HUES6 (cell line): ENCODE measurements at regions not wholly inside any gene's neighbourhood (a gene's known extent, or its start where the extent isn't known, plus 50 kb on each side); places are given as distances from the start of the nearest gene placed in this dataset.

Experiments
- H3K27ac ChIP-seq: 2 replicates; pipeline ENCODE4 v1.7.0; 2013; ENCODE audit warnings: low read depth, mild to moderate bottlenecking, low read length, inconsistent platforms
- H3K27me3 ChIP-seq: 2 replicates; pipeline ENCODE4 v1.6.1; 2013; ENCODE audit warnings: low read length; ENCODE audit not compliant: control insufficient read depth, insufficient read depth
- H3K36me3 ChIP-seq: 2 replicates; pipeline ENCODE4 v1.6.1; 2013; ENCODE audit warnings: low read length; ENCODE audit not compliant: control insufficient read depth, insufficient read depth
- H3K4me1 ChIP-seq: 2 replicates; pipeline ENCODE4 v1.6.1; 2013; ENCODE audit warnings: low read length; ENCODE audit not compliant: control insufficient read depth, insufficient read depth
- H3K4me3 ChIP-seq: 2 replicates; pipeline ENCODE4 v1.5.1; 2013; ENCODE audit warnings: low read depth, low read length
- H3K9ac ChIP-seq: one replicate; pipeline ENCODE4 v1.6.1; 2013; ENCODE audit warnings: mild to moderate bottlenecking, low read length
- H3K9me3 ChIP-seq: 2 replicates; pipeline ENCODE4 v1.6.1; 2013; ENCODE audit warnings: low read depth, low read length; ENCODE audit not compliant: control insufficient read depth, insufficient read depth

DNA sequence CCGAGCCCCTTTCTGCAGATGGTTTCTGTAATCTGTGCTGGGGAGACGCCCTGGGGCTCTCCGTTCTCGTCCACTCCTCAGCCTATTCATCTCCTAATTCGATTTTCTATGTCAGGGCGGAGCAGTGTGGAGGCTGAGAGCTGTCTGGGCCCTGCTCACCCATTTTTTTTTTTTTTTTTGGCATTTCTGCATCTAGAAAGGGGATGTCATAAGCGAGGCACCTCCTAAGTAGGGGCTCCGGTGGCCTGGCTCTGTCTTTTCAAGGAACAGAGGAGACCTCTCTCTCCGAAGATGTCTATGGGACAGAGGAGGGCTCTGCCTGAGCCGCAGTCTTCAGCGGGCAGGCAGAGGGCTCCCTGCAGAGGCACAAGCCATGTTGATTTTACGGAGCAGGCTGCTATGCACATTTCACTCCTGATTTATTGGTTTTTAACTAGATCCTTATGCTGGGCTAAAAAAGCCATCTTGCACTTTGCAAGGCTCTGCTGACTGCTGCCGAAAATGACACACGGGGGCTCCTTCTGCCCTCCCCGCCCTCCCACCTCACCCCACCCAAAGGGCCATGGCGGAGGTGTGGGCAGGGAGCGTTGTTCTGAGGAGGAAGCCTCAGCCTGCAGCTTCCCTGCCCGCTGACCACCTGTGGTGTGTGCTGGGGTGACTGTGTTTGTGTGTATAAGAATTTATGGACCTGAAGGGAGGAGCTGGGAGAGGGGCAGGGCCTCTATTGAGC lies 71.0 kb downstream of the FOXD2 start:
- peak overlapping the region; percentile 22 for H3K9ac ChIP-seq
- peaks cover 87% of the 10 kb centered on the region for H3K27me3 ChIP-seq
- H3K4me1 ChIP-seq = peaks cover 10% of the 10 kb centered on the region; the same call in 1 of the 2 replicates
- no peak overlapping the region for H3K27ac ChIP-seq
- H3K36me3 ChIP-seq = no peaks in the 10 kb centered on the region
- H3K4me3 ChIP-seq = peak overlapping the region; percentile 71
- H3K9me3 ChIP-seq = peaks cover 1% of the 10 kb centered on the region; the same call in 1 of the 2 replicates

DNA sequence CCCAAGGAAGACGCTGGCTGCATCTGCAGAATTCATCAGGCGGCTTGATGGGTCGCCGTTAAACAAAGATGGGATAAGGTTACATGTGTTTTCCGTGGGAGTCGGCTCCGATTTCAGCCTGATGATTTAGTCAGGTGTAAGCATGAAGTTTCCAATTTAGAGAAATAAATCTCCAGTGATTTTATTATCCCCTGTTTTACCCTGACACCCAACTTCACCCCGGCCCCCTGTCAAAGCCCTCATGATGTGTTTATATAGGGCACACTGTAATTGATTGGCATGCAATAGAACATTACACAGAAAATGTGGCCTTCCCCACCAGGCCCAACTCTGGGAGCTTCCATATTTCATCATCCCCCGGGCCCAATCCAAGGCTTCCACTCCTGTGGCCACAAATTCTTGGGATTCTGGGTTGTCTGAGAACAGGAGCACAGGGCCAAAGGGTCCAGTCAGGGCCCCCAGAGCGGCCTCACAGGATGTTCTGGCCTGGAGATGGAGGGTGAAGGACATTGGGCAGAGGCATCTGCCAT lies 72.5 kb downstream of the FOXD2 start:
- H3K4me1 ChIP-seq = peaks cover 10% of the 10 kb centered on the region; the same call in 1 of the 2 replicates
- no peaks in the 10 kb centered on the region for H3K36me3 ChIP-seq
- no peak overlapping the region for H3K9ac ChIP-seq
- peaks cover 82% of the 10 kb centered on the region for H3K27me3 ChIP-seq
- H3K4me3 ChIP-seq = no peak overlapping the region
- H3K27ac ChIP-seq = no peak overlapping the region
- H3K9me3 ChIP-seq = peaks cover 10% of the 10 kb centered on the region

DNA sequence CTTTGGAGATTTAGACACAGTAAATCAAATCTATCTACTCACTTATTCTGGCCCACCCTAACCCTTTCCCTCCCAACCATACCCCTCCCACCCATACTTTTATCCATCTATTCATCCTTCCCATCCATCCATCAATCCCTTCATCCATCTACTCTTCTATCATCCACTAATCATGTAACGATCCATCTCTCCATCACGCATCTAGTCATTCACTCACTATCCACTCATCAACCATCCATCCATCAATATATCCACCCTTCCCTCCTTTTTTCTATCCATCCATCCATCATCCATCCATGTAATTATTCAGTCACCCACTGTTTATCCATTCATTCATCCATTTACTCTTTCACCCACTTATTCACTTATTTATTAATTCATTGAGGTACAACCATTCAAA lies 74.0 kb downstream of the FOXD2 start:
- Histone ChIP-seq H3K9ac (no peak overlapping the region), H3K27me3 (peaks cover 69% of the 10 kb centered on the region), H3K27ac (no peak overlapping the region), H3K4me1 (peaks cover 10% of the 10 kb centered on the region; the same call in 1 of the 2 replicates), H3K36me3 (no peaks in the 10 kb centered on the region), H3K4me3 (no peak overlapping the region), H3K9me3 (peaks cover 10% of the 10 kb centered on the region)

DNA sequence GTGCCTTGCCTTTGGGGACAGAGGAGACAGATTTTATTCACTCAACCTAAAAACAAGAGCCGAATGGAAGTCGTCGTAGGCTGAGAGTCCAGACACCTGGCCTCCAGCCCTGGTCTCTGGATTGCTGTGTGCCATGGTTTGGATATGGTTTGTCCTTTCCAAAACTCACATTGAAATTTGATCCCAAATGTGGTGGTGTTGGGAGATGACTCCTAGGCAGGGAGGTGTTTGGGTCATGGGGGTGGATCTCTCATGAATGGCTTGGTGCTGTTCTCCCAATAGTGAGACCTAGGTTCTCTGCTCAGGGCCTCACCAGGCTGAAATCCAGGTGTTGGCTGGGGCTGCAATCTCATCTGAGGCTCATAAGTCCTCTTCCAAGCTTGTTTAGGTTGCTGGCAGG lies 75.5 kb downstream of the FOXD2 start:
- Histone ChIP-seq H3K4me1 (peaks cover 10% of the 10 kb centered on the region; the same call in 1 of the 2 replicates), H3K27ac (no peak overlapping the region), H3K27me3 (peaks cover 64% of the 10 kb centered on the region), H3K36me3 (no peaks in the 10 kb centered on the region), H3K9me3 (peaks cover 10% of the 10 kb centered on the region), H3K9ac (no peak overlapping the region), H3K4me3 (no peak overlapping the region)

DNA sequence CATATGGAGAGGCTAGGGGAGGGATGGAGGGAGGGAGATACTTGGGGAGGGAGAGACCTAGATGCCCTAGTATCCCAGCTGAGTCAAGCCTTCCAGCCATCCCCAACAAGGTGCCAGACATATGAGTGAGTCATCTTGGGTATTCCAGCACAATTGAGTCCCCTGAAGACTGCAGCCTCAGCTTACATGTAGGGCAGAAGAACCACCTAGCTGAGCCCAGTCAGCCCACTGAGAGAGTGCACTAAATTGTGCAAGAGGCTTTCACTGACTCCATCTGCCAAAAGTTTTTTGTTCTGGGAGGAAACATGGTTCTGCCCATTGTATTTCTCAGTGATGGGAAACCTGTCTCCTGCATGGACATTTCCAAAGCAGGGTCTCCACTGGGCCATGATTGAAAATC lies 76.4 kb downstream of the FOXD2 start:
- Histone ChIP-seq H3K9ac (no peak overlapping the region), H3K4me3 (no peak overlapping the region), H3K4me1 (peaks cover 1% of the 10 kb centered on the region; the same call in 1 of the 2 replicates), H3K27ac (no peak overlapping the region), H3K9me3 (peaks cover 10% of the 10 kb centered on the region), H3K27me3 (peaks cover 56% of the 10 kb centered on the region), H3K36me3 (no peaks in the 10 kb centered on the region)

DNA sequence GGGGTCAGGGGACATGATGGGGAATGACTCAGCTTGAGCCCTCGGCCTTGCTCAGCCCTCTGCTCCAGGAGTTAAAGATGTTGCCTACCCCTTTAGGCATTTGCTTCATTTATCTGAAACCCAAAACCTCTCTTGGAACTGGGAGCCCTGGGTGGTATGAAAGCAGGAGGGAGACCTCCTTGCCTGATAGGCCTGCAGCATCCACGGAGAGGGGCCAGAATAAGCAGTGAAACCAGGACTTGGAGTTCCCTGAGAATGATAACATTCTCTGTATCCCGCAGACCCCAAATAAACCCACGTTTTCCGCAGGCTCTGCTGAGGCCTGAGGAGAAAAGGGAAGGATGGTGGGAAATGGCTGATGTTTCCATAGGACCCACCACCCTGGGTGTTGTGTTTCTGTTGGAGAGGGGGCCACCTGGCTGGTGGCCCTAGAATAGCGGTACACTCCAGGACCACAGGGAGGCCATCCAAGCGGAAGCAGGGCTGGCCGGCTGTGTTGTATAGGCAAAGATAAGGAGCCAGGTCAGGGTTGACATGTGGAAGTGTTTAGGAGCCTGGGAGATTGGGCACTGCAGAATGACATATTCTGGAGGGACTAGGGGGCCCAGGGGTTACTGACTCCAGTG lies 77.4 kb downstream of the FOXD2 start:
- no peak overlapping the region for H3K27ac ChIP-seq
- H3K36me3 ChIP-seq = no peaks in the 10 kb centered on the region
- H3K9ac ChIP-seq = no peak overlapping the region
- H3K9me3 ChIP-seq = peaks cover 10% of the 10 kb centered on the region
- H3K27me3 ChIP-seq = peaks cover 52% of the 10 kb centered on the region
- H3K4me3 ChIP-seq = no peak overlapping the region
- no peaks in the 10 kb centered on the region for H3K4me1 ChIP-seq

DNA sequence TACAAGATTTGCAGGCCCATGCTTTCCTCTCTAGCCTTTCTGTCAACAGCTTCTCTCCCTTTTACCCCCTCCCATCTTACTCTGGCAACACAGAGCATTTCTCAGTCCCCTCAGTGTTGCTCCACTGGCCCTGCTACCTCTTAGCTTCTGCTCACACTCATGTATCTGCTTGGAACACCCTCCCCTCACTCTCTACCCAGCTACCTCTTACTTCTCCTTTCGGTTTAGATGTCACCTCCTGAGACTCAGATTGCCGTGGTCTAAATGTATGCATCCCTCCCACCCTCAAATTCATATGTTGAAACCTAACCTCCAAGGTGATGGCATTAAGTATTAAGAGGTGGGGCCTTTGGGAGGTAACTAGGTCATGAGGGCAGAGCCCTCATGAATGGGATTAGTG lies 80.1 kb downstream of the FOXD2 start:
- H3K4me1 ChIP-seq = no peaks in the 10 kb centered on the region; the same call in 1 of the 2 replicates
- H3K9ac ChIP-seq = no peak overlapping the region
- no peak overlapping the region for H3K4me3 ChIP-seq
- peaks cover 26% of the 10 kb centered on the region for H3K27me3 ChIP-seq
- H3K9me3 ChIP-seq = peaks cover 10% of the 10 kb centered on the region
- H3K36me3 ChIP-seq = no peaks in the 10 kb centered on the region
- H3K27ac ChIP-seq = no peak overlapping the region

DNA sequence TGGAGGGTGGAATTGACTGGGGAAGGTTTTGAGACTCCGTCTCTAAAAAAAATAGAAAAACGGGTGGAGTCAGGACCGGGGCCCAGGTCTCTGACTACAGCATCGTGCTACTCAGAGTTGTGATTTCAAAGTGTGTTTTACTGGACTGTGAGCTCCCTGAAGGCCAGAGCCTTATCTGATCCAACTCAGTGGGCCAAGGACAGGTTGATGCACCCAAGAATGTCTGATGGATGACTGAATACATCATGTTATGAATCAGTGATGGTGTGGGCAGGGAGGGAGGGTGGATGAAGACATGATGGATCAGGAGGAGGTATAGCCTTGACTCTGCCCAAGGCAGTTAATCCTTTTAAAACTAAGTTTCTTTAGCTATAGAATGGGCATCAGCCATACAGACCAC lies 81.6 kb downstream of the FOXD2 start:
- Histone ChIP-seq H3K9me3 (peaks cover 3% of the 10 kb centered on the region), H3K9ac (no peak overlapping the region), H3K27ac (no peak overlapping the region), H3K27me3 (peaks cover 20% of the 10 kb centered on the region), H3K4me1 (peaks cover 8% of the 10 kb centered on the region), H3K36me3 (no peaks in the 10 kb centered on the region), H3K4me3 (no peak overlapping the region)

DNA sequence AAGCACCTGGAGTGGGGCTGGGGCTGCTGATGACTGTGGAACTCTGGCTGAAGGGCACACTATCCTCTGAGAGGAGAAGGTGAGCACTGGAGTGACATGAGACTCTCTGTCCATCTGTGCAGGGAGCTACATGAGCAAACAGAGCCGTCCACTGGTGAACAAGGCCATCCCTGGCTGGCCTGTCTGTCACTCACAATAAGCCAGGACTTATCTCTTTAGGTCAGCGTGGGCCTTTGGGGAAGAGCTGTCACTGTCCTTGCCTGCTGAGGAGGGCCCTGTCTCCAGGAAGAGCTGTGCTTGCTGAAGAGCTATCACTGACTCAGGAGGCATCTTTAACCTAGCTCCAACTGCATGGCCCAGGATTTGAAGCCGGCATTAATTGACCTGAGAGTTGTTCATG lies 82.1 kb downstream of the FOXD2 start:
- H3K36me3 ChIP-seq = no peaks in the 10 kb centered on the region
- H3K27ac ChIP-seq = no peak overlapping the region
- peaks cover 8% of the 10 kb centered on the region for H3K4me1 ChIP-seq
- peaks cover 20% of the 10 kb centered on the region for H3K27me3 ChIP-seq
- H3K9ac ChIP-seq = no peak overlapping the region
- H3K4me3 ChIP-seq = no peak overlapping the region
- H3K9me3 ChIP-seq = no peaks in the 10 kb centered on the region

DNA sequence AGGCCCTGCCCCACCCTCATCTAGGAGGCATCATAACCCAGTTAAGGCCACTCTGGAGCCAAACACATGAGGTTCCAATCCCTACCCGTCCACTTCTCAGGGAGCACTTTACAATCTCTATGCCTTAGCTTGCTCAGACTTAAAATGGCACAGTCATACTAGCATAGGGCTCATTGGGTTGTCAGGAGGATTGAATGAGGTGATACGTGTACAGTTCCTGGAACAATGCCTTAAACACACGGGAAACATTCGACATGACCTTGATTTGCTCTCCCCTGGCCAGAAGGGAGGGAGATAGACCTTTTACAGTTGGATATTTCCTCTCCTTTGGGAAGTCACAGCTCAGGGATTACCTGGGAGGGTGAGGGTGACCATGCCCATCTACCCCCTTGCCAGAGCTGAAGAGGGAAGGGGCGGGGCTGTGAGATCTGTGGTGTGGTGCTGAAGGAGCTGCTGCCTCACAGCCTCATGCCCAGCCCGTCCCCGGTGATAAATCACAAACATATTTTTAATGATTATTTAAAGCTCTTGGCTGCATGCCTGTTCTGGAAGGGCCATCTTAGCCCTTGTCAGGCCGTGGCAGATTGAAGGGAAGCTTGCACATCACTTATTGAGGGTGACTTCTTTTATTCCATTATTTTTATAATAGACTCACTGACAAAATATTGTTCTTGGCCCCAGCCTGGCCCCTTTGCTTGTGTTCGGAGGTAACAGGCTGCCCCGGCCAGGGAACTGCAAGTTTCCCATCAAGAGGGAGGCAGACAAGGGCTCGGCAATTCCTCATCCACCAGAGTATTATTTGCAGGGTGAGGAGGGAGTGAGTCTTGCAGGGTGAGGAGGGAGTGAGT lies 83.4 kb downstream of the FOXD2 start:
- no peak overlapping the region for H3K27ac ChIP-seq
- no peaks in the 10 kb centered on the region for H3K36me3 ChIP-seq
- H3K27me3 ChIP-seq = peaks cover 20% of the 10 kb centered on the region
- H3K9me3 ChIP-seq = no peaks in the 10 kb centered on the region
- H3K4me1 ChIP-seq = peaks cover 14% of the 10 kb centered on the region
- H3K4me3 ChIP-seq = no peak overlapping the region
- H3K9ac ChIP-seq = no peak overlapping the region
